ENCODE measurements at regions not wholly inside any gene's neighbourhood (a gene's known extent, or its start where the extent isn't known, plus 50 kb on each side); places are given as distances from the start of the nearest gene placed in this dataset.

DNA sequence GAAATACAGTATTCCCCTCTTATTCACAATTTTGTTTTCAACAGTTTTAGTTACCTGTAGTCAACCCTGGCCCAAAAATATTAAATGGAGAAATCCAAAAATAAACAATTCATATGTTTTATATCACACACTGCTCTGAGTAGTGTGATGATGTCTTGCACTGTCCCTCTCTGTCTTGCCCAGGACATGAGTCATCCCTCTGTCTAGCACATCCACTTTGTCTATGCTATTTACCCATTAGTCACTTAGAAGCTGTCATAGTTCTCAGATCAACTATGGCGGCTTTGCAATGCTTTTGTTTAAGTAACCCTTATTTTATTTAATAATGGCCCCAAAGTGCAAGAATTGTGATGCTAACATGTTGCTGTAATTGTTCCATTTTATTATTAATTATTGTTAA is 380.6 kb upstream of the REG3G start:
- Histone ChIP-seq H3K36me3 (ENCODE audit: control insufficient read depth in 2 of 3, insufficient read depth in 3 of 3, low read length in 3 of 3) (no peaks in the 10 kb centered on the region), H3K9me3 (ENCODE audit: control insufficient read depth in 2 of 3, insufficient read depth in 1 of 3, low read length in 3 of 3) (no peaks in the 10 kb centered on the region), H3K9ac (ENCODE audit: low read length in 3 of 3) (no peak overlapping the region), H3K4me3 (ENCODE audit: low read length in 3 of 3) (no peak overlapping the region), H3K27ac (ENCODE audit: low read depth in 2 of 2, low read length in 2 of 2) (no peak overlapping the region), H3K27me3 (ENCODE audit: control insufficient read depth, insufficient read depth, low read length) (no peaks in the 10 kb centered on the region), H3K4me1 (ENCODE audit: control insufficient read depth in 2 of 3, insufficient read depth in 2 of 3, low read depth in 1 of 3, low read length in 3 of 3) (no peaks in the 10 kb centered on the region)
- TF ChIP-seq, protein P1, sequence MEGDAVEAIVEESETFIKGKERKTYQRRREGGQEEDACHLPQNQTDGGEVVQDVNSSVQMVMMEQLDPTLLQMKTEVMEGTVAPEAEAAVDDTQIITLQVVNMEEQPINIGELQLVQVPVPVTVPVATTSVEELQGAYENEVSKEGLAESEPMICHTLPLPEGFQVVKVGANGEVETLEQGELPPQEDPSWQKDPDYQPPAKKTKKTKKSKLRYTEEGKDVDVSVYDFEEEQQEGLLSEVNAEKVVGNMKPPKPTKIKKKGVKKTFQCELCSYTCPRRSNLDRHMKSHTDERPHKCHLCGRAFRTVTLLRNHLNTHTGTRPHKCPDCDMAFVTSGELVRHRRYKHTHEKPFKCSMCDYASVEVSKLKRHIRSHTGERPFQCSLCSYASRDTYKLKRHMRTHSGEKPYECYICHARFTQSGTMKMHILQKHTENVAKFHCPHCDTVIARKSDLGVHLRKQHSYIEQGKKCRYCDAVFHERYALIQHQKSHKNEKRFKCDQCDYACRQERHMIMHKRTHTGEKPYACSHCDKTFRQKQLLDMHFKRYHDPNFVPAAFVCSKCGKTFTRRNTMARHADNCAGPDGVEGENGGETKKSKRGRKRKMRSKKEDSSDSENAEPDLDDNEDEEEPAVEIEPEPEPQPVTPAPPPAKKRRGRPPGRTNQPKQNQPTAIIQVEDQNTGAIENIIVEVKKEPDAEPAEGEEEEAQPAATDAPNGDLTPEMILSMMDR (IDR thresholded peaks at IDR 0.05; ENCODE audit: borderline replicate concordance, extremely low read depth, insufficient read depth): no peak
- DNase-seq: no peak
- FAIRE-seq: no peak
- intact Hi-C loops (cut with DNase I): no loop called here

DNA sequence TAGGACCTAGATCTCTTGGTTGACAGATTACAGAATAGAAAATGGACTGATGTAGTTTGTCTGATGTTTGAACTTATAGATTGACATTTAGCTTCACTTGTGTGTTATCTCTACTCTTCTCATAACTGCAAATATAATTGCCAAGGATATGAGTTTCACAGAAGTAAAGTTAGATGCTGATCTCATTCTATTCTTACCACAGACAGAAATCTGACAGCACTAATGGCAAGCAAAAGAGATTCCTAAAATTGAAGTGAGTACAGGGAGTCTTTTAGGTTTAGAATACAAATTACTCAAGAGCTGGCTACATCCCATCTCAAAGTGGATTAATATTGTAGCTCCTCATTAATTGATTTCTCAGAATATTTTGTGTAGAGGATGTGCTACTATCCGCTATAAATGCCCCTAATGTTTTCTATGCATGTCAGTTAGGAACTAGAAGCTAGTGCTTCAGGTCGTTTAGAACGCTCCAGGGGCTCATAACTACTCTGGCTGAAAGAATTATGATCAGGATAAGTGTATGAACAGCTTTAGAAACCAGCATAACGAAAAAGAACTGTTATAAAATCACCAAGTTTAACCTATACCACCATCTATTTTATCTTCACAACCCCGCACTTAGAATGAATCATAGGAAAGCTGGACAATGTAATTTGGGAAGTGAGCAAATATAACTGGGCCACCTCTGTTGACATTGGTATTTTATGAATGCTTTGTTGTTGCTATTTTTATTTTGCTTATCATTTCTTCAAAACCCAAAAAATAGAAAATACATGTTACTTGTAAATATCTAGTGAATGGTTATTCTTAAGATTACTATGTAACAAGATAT is 378.8 kb upstream of the REG3G start:
- no peaks in the 10 kb centered on the region for H3K9me3 ChIP-seq (ENCODE audit: control insufficient read depth in 2 of 3, insufficient read depth in 1 of 3, low read length in 3 of 3)
- H3K9ac ChIP-seq (ENCODE audit: low read length in 3 of 3): no peak overlapping the region
- TF ChIP-seq, protein P1 (IDR thresholded peaks at IDR 0.05; ENCODE audit: borderline replicate concordance, extremely low read depth, insufficient read depth): no peak
- H3K4me1 ChIP-seq (ENCODE audit: control insufficient read depth in 2 of 3, insufficient read depth in 2 of 3, low read depth in 1 of 3, low read length in 3 of 3): no peaks in the 10 kb centered on the region
- no peaks in the 10 kb centered on the region for H3K36me3 ChIP-seq (ENCODE audit: control insufficient read depth in 2 of 3, insufficient read depth in 3 of 3, low read length in 3 of 3)
- FAIRE-seq: no peak
- no peaks in the 10 kb centered on the region for H3K27me3 ChIP-seq (ENCODE audit: control insufficient read depth, insufficient read depth, low read length)
- intact Hi-C loops (cut with DNase I): no loop called here
- no peak for DNase-seq
- no peak overlapping the region for H3K27ac ChIP-seq (ENCODE audit: low read depth in 2 of 2, low read length in 2 of 2)
- H3K4me3 ChIP-seq (ENCODE audit: low read length in 3 of 3): no peak overlapping the region

DNA sequence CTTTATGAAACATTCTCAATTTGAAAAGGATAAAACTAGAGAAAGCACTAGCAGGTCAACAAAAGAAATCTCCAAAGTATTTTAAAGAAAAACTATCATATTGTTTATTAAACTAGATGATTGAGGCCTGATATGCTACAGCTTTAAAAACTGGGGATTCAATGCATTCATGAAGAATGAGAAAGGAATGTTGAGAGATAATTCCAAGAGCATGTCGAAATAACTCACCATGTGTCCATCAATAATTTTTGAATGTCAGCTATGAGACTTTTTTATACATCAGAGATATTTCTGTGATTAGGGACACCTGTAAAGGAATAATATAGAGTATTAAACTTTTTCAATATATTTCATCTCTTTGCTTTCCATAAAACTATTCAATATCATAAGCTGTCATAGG is 376.9 kb upstream of the REG3G start:
- no peaks in the 10 kb centered on the region for H3K27me3 ChIP-seq (ENCODE audit: control insufficient read depth, insufficient read depth, low read length)
- intact Hi-C loops (cut with DNase I): no loop called here
- no peaks in the 10 kb centered on the region for H3K4me1 ChIP-seq (ENCODE audit: control insufficient read depth in 2 of 3, insufficient read depth in 2 of 3, low read depth in 1 of 3, low read length in 3 of 3)
- FAIRE-seq (no peak), DNase-seq (no peak)
- H3K27ac ChIP-seq (ENCODE audit: low read depth in 2 of 2, low read length in 2 of 2): no peak overlapping the region
- H3K9ac ChIP-seq (ENCODE audit: low read length in 3 of 3): no peak overlapping the region
- H3K9me3 ChIP-seq (ENCODE audit: control insufficient read depth in 2 of 3, insufficient read depth in 1 of 3, low read length in 3 of 3): no peaks in the 10 kb centered on the region
- TF ChIP-seq, protein P1 (IDR thresholded peaks at IDR 0.05; ENCODE audit: borderline replicate concordance, extremely low read depth, insufficient read depth): no peak
- no peaks in the 10 kb centered on the region for H3K36me3 ChIP-seq (ENCODE audit: control insufficient read depth in 2 of 3, insufficient read depth in 3 of 3, low read length in 3 of 3)
- H3K4me3 ChIP-seq (ENCODE audit: low read length in 3 of 3): no peak overlapping the region

Data from kidney (tissue), 13 donors.